Femur (tissue), 1 donor: ENCODE measurements at regions not wholly inside any gene's neighbourhood (a gene's known extent, or its start where the extent isn't known, plus 50 kb on each side); places are given as distances from the start of the nearest gene placed in this dataset.
A peak's percentile ranks its signal among the peaks of the same experiment; 100 is the strongest.

Experiments
- DNase-seq: peaks from one replicate; pipeline ENCODE4 v3.0.0-alpha.2; 2017

- DNase-seq, result no peak
Observed at GRCh38 chr1:108082738-108083562, 117.2 kb downstream of the SLC25A24 start.

- no peak for DNase-seq
Observed at GRCh38 chr1:108082001-108082400, 117.0 kb upstream of the VAV3 start.

- DNase-seq, result no peak
Observed at GRCh38 chr1:108080448-108080847, 115.5 kb upstream of the VAV3 start.

GRCh38 chr1:108079440-108080025 lies 114.6 kb upstream of the VAV3 start:
- peak; percentile 42 for DNase-seq

GRCh38 chr1:108077991-108078390 lies 113.0 kb upstream of the VAV3 start:
- DNase-seq, result no peak

GRCh38 chr1:108075055-108075454 lies 110.1 kb upstream of the VAV3 start:
- no peak for DNase-seq

GRCh38 chr1:108072776-108073175 lies 107.8 kb upstream of the VAV3 start:
- DNase-seq, result no peak

GRCh38 chr1:108072212-108072611 lies 107.2 kb upstream of the VAV3 start:
- no peak for DNase-seq

- no peak for DNase-seq
Observed at GRCh38 chr1:108071601-108072000, 106.6 kb upstream of the VAV3 start.

GRCh38 chr1:108070662-108071061 lies 105.7 kb upstream of the VAV3 start:
- no peak for DNase-seq

GRCh38 chr1:108067884-108068540 lies 103.0 kb upstream of the VAV3 start:
- no peak for DNase-seq

- no peak for DNase-seq
Observed at GRCh38 chr1:108066808-108067207, 101.8 kb upstream of the VAV3 start.

- DNase-seq, result no peak
Observed at GRCh38 chr1:108064255-108064654, 99.3 kb upstream of the VAV3 start.

GRCh38 chr1:108063703-108064102 lies 98.7 kb upstream of the VAV3 start:
- DNase-seq, result no peak

GRCh38 chr1:108059945-108060344 lies 95.0 kb upstream of the VAV3 start:
- no peak for DNase-seq

- DNase-seq, result no peak
Observed at GRCh38 chr1:108057541-108057940, 92.6 kb upstream of the VAV3 start.

GRCh38 chr1:108056436-108056990 lies 91.5 kb upstream of the VAV3 start:
- DNase-seq, result no peak

GRCh38 chr1:108055387-108055786 lies 90.4 kb upstream of the VAV3 start:
- DNase-seq, result no peak

- DNase-seq, result no peak
Observed at GRCh38 chr1:108054396-108054795, 89.4 kb upstream of the VAV3 start.

GRCh38 chr1:108053270-108054013 lies 88.5 kb upstream of the VAV3 start:
- no peak for DNase-seq

GRCh38 chr1:108051631-108052377 lies 86.8 kb upstream of the VAV3 start:
- DNase-seq, result no peak

GRCh38 chr1:108050911-108051629 lies 86.1 kb upstream of the VAV3 start:
- DNase-seq, result no peak
